Nephron (organoid): ENCODE measurements at regions not wholly inside any gene's neighbourhood (a gene's known extent, or its start where the extent isn't known, plus 50 kb on each side); places are given as distances from the start of the nearest gene placed in this dataset.
A peak's percentile ranks its signal among the peaks of the same experiment; 100 is the strongest.
"Not testable (repeated sequence)": the region's sequence is repeated elsewhere in the genome, so short reads cannot be mapped to it uniquely, and the experiment has no call there.

ENCODE experiments used
- H3K27ac Mint-ChIP-seq, 3 experiments: 2 replicates each; pipeline ENCODE4 v1.8.0; 2020; ENCODE audit warnings: mixed read lengths in 3 of 3, mild to moderate bottlenecking in 2 of 3, moderate library complexity in 1 of 3
- H3K27me3 Mint-ChIP-seq: 2 replicates; pipeline ENCODE4 v1.8.0; 2021; ENCODE audit warnings: low read depth, mild to moderate bottlenecking, moderate library complexity, mixed read lengths
- H3K36me3 Mint-ChIP-seq: 2 replicates; pipeline ENCODE4 v1.8.0; 2020; ENCODE audit warnings: low read depth, mixed read lengths
- H3K4me1 Mint-ChIP-seq: 2 replicates; pipeline ENCODE4 v1.8.0; 2020; ENCODE audit warnings: mixed read lengths
- H3K4me3 Mint-ChIP-seq, 3 experiments: 2 replicates each; pipeline ENCODE4 v1.8.0; 2020; ENCODE audit warnings: mild to moderate bottlenecking in 3 of 3, mixed read lengths in 3 of 3, moderate library complexity in 2 of 3
- H3K9me3 Mint-ChIP-seq: 2 replicates; pipeline ENCODE4 v1.8.0; 2020; ENCODE audit warnings: mixed read lengths
- CTCF ChIP-seq, 3 experiments: fragments of 200-600 bp; sonication (generic); IDR thresholded peaks; one replicate each; pipeline ENCODE4 v1.5.0; 2021; ENCODE audit warnings: antibody characterized with exemption in 3 of 3; ENCODE audit not compliant: unreplicated experiment in 3 of 3

- H3K4me3 Mint-ChIP-seq: peak overlapping the region in 1 of 3 experiments; percentile 10
- no peaks in the 10 kb centered on the region for H3K36me3 Mint-ChIP-seq
- TF ChIP-seq CTCF (IDR thresholded peaks at IDR 0.05; ENCODE audit: unreplicated experiment in 3 of 3): no peak
- peak overlapping the region; percentile 35 to 94 (median 69) for H3K27ac Mint-ChIP-seq
- H3K27me3 Mint-ChIP-seq: peaks cover 27% of the 10 kb centered on the region
- H3K9me3 Mint-ChIP-seq: no peaks in the 10 kb centered on the region
- peaks cover 52% of the 10 kb centered on the region for H3K4me1 Mint-ChIP-seq
These were observed 126.9 kb upstream of the TNRC6C start for GRCh38 chr17:77831474-77832179.

- TF ChIP-seq CTCF (IDR thresholded peaks at IDR 0.05; ENCODE audit: unreplicated experiment in 3 of 3): no peak
- Mint-ChIP-seq H3K9me3 (no peaks in the 10 kb centered on the region), H3K4me1 (peaks cover 52% of the 10 kb centered on the region), H3K27me3 (peaks cover 27% of the 10 kb centered on the region), H3K27ac (peak overlapping the region; percentile 35 to 94 (median 69)), H3K4me3 (no peak overlapping the region), H3K36me3 (no peaks in the 10 kb centered on the region)
These were observed 126.3 kb upstream of the TNRC6C start for GRCh38 chr17:77832180-77832560.

GRCh38 chr17:77833769-77834168 lies 124.7 kb upstream of the TNRC6C start:
- Mint-ChIP-seq H3K4me1 (peaks cover 52% of the 10 kb centered on the region), H3K27me3 (peaks cover 21% of the 10 kb centered on the region), H3K27ac (no peak overlapping the region), H3K4me3 (no peak overlapping the region), H3K9me3 (no peaks in the 10 kb centered on the region), H3K36me3 (no peaks in the 10 kb centered on the region)
- no peak for TF ChIP-seq CTCF (IDR thresholded peaks at IDR 0.05; ENCODE audit: unreplicated experiment in 3 of 3)

GRCh38 chr17:77834170-77835115 lies 124.1 kb upstream of the TNRC6C start:
- Mint-ChIP-seq H3K27me3 (peaks cover 21% of the 10 kb centered on the region), H3K4me3 (no peak overlapping the region), H3K4me1 (peaks cover 51% of the 10 kb centered on the region), H3K9me3 (no peaks in the 10 kb centered on the region), H3K27ac (peak overlapping the region in 1 of 3 experiments; percentile 41), H3K36me3 (no peaks in the 10 kb centered on the region)
- no peak for TF ChIP-seq CTCF (IDR thresholded peaks at IDR 0.05; ENCODE audit: unreplicated experiment in 3 of 3)

- no peak overlapping the region for H3K4me3 Mint-ChIP-seq
These were observed 121.9 kb upstream of the TNRC6C start for GRCh38 chr17:77836557-77837041.

GRCh38 chr17:77837072-77837471 lies 121.4 kb upstream of the TNRC6C start:
- peaks cover 26% of the 10 kb centered on the region for H3K4me1 Mint-ChIP-seq
- H3K4me3 Mint-ChIP-seq, H3K36me3 Mint-ChIP-seq, H3K9me3 Mint-ChIP-seq, H3K27ac Mint-ChIP-seq: not testable (repeated sequence)
- peaks cover 18% of the 10 kb centered on the region for H3K27me3 Mint-ChIP-seq

More at GRCh38 chr17:77836557-77837041, 121.9 kb upstream of the TNRC6C start:
- no peaks in the 10 kb centered on the region for H3K9me3 Mint-ChIP-seq
- no peaks in the 10 kb centered on the region for H3K36me3 Mint-ChIP-seq
- H3K27me3 Mint-ChIP-seq: peaks cover 19% of the 10 kb centered on the region
- TF ChIP-seq CTCF (IDR thresholded peaks at IDR 0.05; ENCODE audit: unreplicated experiment in 3 of 3): no peak
- H3K4me1 Mint-ChIP-seq: peaks cover 31% of the 10 kb centered on the region
- no peak overlapping the region for H3K27ac Mint-ChIP-seq
